ENCODE measurements at regions not wholly inside any gene's neighbourhood (a gene's known extent, or its start where the extent isn't known, plus 50 kb on each side); places are given as distances from the start of the nearest gene placed in this dataset.

DNA sequence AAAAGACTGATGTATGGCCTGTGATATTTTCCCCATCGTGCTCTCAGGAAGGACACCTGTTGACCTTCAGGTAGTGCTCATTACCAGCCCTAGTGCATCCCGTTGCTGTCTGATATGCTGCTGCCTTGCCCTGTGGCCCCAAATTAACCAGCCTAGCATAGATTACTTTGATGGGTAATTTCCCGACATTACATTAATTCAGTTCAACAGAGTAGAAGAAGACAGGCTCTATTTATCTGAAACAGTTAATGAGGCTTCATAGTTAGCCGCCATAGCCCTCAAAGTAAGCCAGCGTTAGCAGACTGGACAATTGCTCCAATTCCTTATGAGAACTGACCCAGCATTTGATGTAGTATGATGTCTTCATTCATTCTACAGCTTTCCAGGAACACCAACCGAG, 257.6 kb downstream of the OLFM3 start:
- no peak overlapping the region for H3K4me3 ChIP-seq (ENCODE audit: low read depth, low read length)
- DNase-seq, result no peak
- H3K9me3 ChIP-seq (ENCODE audit: severe bottlenecking), result no peaks in the 10 kb centered on the region
- H3K27me3 ChIP-seq (ENCODE audit: insufficient read depth, low read depth, severe bottlenecking), result peaks cover 13% of the 10 kb centered on the region
- TF ChIP-seq, protein P1, sequence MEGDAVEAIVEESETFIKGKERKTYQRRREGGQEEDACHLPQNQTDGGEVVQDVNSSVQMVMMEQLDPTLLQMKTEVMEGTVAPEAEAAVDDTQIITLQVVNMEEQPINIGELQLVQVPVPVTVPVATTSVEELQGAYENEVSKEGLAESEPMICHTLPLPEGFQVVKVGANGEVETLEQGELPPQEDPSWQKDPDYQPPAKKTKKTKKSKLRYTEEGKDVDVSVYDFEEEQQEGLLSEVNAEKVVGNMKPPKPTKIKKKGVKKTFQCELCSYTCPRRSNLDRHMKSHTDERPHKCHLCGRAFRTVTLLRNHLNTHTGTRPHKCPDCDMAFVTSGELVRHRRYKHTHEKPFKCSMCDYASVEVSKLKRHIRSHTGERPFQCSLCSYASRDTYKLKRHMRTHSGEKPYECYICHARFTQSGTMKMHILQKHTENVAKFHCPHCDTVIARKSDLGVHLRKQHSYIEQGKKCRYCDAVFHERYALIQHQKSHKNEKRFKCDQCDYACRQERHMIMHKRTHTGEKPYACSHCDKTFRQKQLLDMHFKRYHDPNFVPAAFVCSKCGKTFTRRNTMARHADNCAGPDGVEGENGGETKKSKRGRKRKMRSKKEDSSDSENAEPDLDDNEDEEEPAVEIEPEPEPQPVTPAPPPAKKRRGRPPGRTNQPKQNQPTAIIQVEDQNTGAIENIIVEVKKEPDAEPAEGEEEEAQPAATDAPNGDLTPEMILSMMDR (IDR thresholded peaks at IDR 0.05; ENCODE audit: low read depth, low read length), result no peak
- no peak overlapping the region for H3K27ac ChIP-seq
- no peaks in the 10 kb centered on the region for H3K36me3 ChIP-seq

DNA sequence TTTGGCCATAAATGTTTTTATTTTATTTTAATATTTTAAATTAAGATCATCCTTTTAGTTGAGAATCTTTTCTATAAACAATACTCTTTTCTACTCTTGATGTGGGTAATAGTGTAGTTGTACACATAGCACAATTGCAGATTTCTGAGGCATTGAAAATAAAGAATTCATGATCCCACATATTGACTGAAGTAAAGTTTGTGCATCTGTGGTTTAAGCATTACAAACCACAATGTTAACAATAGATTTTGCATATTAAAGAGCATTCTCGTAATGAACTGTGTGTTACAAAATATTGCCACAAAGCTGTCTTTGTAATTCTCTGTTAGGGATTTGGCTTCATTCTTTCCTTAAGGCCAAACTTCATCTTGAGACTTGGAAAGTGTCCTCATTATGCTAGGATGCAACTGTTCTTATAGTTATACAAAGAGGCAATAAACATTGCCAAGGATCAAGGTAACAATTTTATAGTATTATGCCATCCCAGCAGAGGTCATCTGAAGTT, 256.8 kb downstream of the OLFM3 start:
- Histone ChIP-seq H3K9me3 (ENCODE audit: severe bottlenecking) (no peaks in the 10 kb centered on the region), H3K36me3 (no peaks in the 10 kb centered on the region), H3K27me3 (ENCODE audit: insufficient read depth, low read depth, severe bottlenecking) (peaks cover 13% of the 10 kb centered on the region), H3K27ac (no peak overlapping the region), H3K4me3 (ENCODE audit: low read depth, low read length) (no peak overlapping the region)
- TF ChIP-seq, protein P1 (IDR thresholded peaks at IDR 0.05; ENCODE audit: low read depth, low read length), result no peak
- DNase-seq, result no peak

DNA sequence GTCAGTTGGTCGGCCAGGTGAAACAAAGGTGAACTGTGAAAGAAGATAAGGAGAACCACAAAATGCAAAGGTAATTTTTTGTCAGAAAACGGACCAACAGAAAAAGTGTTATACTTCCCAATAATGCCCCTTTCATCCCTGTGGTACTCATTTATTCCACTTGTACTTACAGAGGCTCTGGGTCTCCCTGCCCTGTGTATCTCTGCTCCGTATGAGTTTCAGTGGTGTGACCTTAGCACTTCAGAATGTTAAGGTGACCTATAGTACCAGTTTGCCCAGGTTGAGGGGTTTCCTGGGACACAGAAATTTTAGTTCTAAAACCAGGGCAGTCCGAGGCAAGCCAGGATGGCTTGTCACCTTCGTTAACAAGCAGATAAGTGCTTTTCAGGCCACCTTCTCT, 254.8 kb downstream of the OLFM3 start:
- no peak for DNase-seq

DNA sequence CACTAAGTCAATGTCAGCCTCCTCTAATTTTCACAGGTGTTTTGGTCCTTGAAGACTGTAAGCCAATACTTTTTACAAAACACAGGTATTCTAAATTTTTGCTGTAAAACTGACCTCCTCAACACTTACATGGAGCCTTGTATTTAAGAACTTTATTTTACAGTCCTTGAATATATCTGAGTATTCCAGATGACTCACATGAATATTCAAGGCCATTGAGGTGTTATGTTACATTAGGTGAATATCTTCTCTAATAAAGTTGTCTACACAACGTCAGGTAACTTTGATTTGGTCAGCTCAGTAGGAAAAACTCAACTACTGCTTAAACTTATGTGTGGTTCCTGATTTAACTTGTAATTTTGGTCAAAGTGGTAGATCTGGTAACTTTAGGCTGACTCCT, 254.2 kb downstream of the OLFM3 start:
- no peaks in the 10 kb centered on the region for H3K36me3 ChIP-seq
- DNase-seq, result no peak
- H3K4me3 ChIP-seq (ENCODE audit: low read depth, low read length), result no peak overlapping the region
- TF ChIP-seq, protein P1 (IDR thresholded peaks at IDR 0.05; ENCODE audit: low read depth, low read length), result no peak
- H3K27me3 ChIP-seq (ENCODE audit: insufficient read depth, low read depth, severe bottlenecking), result peaks cover 17% of the 10 kb centered on the region
- no peak overlapping the region for H3K27ac ChIP-seq
- no peaks in the 10 kb centered on the region for H3K9me3 ChIP-seq (ENCODE audit: severe bottlenecking)

More for the DNA sequence above, 254.8 kb downstream of the OLFM3 start:
- TF ChIP-seq, protein P1 (IDR thresholded peaks at IDR 0.05; ENCODE audit: low read depth, low read length), result no peak
- Histone ChIP-seq H3K27ac (no peak overlapping the region), H3K9me3 (ENCODE audit: severe bottlenecking) (no peaks in the 10 kb centered on the region), H3K36me3 (no peaks in the 10 kb centered on the region), H3K4me3 (ENCODE audit: low read depth, low read length) (no peak overlapping the region), H3K27me3 (ENCODE audit: insufficient read depth, low read depth, severe bottlenecking) (peaks cover 17% of the 10 kb centered on the region)

DNA sequence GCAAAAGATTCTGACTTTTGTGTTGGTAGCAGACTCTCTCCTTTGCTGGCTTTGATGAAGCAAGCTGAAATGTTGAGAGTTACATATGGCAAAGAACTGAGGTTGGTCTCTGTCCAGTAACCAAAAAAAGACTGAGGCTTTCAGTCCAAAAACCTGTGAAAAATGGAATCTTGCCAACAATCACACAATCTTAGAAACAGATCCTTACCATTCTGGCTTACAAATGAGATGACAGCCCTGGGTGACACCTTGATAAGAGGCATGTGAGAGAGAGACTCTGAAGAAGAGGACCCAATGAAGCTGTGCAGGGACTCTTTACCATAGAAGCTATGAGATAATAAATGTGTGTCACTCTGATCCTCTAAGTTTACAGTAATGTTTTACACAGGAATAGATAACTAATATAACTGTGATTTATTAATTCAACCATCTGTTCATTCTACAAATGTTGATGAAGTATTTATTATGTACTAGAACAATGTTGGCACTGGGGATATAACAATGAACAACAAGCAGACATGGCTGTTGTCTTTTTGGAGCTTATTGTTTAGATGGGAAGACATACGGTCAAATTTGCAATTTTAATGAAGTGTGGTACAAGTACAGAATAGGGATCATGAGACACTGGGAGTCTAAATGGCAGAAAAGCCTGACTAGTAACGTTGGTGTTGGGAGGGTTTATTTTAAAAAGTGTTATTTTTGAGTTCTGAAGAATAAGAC, 251.0 kb downstream of the OLFM3 start:
- Histone ChIP-seq H3K27ac (no peak overlapping the region), H3K9me3 (ENCODE audit: severe bottlenecking) (no peaks in the 10 kb centered on the region), H3K36me3 (no peaks in the 10 kb centered on the region), H3K4me3 (ENCODE audit: low read depth, low read length) (no peak overlapping the region), H3K27me3 (ENCODE audit: insufficient read depth, low read depth, severe bottlenecking) (peaks cover 9% of the 10 kb centered on the region)
- TF ChIP-seq, protein P1 (IDR thresholded peaks at IDR 0.05; ENCODE audit: low read depth, low read length), result no peak
- no peak for DNase-seq

DNA sequence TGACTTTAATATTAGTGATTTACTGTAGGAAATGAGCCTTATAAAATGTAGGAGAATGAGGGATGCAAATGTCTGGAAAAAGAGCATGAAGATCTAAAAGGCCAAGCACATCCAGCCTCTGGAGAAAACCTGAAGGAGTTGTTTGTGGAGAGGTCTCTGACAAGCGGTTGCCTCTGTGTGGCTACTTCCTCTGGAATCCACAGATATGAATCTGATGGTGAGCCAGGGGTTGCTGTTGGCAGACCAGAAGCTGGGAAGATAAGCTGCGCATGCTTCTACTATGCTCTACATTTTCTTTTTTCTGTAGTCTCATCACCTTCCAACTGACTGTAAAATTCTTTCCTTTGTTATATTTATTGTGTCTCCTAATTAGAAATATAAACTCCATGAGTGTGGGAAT, 248.6 kb downstream of the OLFM3 start:
- Histone ChIP-seq H3K9me3 (ENCODE audit: severe bottlenecking) (no peaks in the 10 kb centered on the region), H3K27me3 (ENCODE audit: insufficient read depth, low read depth, severe bottlenecking) (peaks cover 13% of the 10 kb centered on the region), H3K36me3 (no peaks in the 10 kb centered on the region), H3K27ac (no peak overlapping the region), H3K4me3 (ENCODE audit: low read depth, low read length) (no peak overlapping the region)
- TF ChIP-seq, protein P1 (IDR thresholded peaks at IDR 0.05; ENCODE audit: low read depth, low read length), result no peak
- no peak for DNase-seq
